ENCODE measurements at regions not wholly inside any gene's neighbourhood (a gene's known extent, or its start where the extent isn't known, plus 50 kb on each side); places are given as distances from the start of the nearest gene placed in this dataset.

GRCh38 chr12:111160350-111161241, 208.3 kb downstream of the PHETA1 start:
- TF ChIP-seq, protein P1, sequence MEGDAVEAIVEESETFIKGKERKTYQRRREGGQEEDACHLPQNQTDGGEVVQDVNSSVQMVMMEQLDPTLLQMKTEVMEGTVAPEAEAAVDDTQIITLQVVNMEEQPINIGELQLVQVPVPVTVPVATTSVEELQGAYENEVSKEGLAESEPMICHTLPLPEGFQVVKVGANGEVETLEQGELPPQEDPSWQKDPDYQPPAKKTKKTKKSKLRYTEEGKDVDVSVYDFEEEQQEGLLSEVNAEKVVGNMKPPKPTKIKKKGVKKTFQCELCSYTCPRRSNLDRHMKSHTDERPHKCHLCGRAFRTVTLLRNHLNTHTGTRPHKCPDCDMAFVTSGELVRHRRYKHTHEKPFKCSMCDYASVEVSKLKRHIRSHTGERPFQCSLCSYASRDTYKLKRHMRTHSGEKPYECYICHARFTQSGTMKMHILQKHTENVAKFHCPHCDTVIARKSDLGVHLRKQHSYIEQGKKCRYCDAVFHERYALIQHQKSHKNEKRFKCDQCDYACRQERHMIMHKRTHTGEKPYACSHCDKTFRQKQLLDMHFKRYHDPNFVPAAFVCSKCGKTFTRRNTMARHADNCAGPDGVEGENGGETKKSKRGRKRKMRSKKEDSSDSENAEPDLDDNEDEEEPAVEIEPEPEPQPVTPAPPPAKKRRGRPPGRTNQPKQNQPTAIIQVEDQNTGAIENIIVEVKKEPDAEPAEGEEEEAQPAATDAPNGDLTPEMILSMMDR (IDR thresholded peaks at IDR 0.05), result no peak
- no peak for TF ChIP-seq ZFX (IDR thresholded peaks at IDR 0.05; ENCODE audit: borderline replicate concordance)
